ENCODE measurements at regions not wholly inside any gene's neighbourhood (a gene's known extent, or its start where the extent isn't known, plus 50 kb on each side); places are given as distances from the start of the nearest gene placed in this dataset.

- Histone ChIP-seq H3K27ac (no peak overlapping the region), H3K4me1 (ENCODE audit: control insufficient read depth in 1 of 2, insufficient read depth in 1 of 2, low read depth in 1 of 2, low read length in 1 of 2) (no peaks in the 10 kb centered on the region), H3K36me3 (no peaks in the 10 kb centered on the region), H3K9me3 (no peaks in the 10 kb centered on the region), H3K4me3 (ENCODE audit: low read depth in 1 of 2, low read length in 1 of 2) (no peak overlapping the region), H3K27me3 (no peaks in the 10 kb centered on the region)
- no peak for TF ChIP-seq CTCF (IDR thresholded peaks at IDR 0.05)
Measured at GRCh38 chr16:52002026-52002425, 544.9 kb downstream of the TOX3 start.

GRCh38 chr16:51996516-51996915 lies 550.4 kb downstream of the TOX3 start:
- no peak for TF ChIP-seq CTCF (IDR thresholded peaks at IDR 0.05)
- Histone ChIP-seq H3K36me3 (no peaks in the 10 kb centered on the region), H3K27me3 (no peaks in the 10 kb centered on the region), H3K9me3 (no peaks in the 10 kb centered on the region), H3K4me3 (ENCODE audit: low read depth in 1 of 2, low read length in 1 of 2) (no peak overlapping the region), H3K4me1 (ENCODE audit: control insufficient read depth in 1 of 2, insufficient read depth in 1 of 2, low read depth in 1 of 2, low read length in 1 of 2) (no peaks in the 10 kb centered on the region), H3K27ac (no peak overlapping the region)

- no peak for TF ChIP-seq CTCF (IDR thresholded peaks at IDR 0.05)
- Histone ChIP-seq H3K27me3 (no peaks in the 10 kb centered on the region), H3K4me3 (ENCODE audit: low read depth in 1 of 2, low read length in 1 of 2) (no peak overlapping the region), H3K4me1 (ENCODE audit: control insufficient read depth in 1 of 2, insufficient read depth in 1 of 2, low read depth in 1 of 2, low read length in 1 of 2) (no peaks in the 10 kb centered on the region), H3K27ac (no peak overlapping the region), H3K9me3 (no peaks in the 10 kb centered on the region), H3K36me3 (no peaks in the 10 kb centered on the region)
Measured at GRCh38 chr16:51994597-51994996, 552.3 kb downstream of the TOX3 start.

- H3K27ac ChIP-seq: no peak overlapping the region
- no peaks in the 10 kb centered on the region for H3K27me3 ChIP-seq
- no peaks in the 10 kb centered on the region for H3K9me3 ChIP-seq
- H3K4me1 ChIP-seq (ENCODE audit: control insufficient read depth in 1 of 2, insufficient read depth in 1 of 2, low read depth in 1 of 2, low read length in 1 of 2): no peaks in the 10 kb centered on the region
- H3K36me3 ChIP-seq: no peaks in the 10 kb centered on the region
- no peak overlapping the region for H3K4me3 ChIP-seq (ENCODE audit: low read depth in 1 of 2, low read length in 1 of 2)
- TF ChIP-seq CTCF (IDR thresholded peaks at IDR 0.05): no peak
Measured at GRCh38 chr16:51989637-51990230, 557.2 kb downstream of the TOX3 start.

GRCh38 chr16:51988977-51989376 lies 558.0 kb downstream of the TOX3 start:
- H3K4me3 ChIP-seq (ENCODE audit: low read depth in 1 of 2, low read length in 1 of 2): no peak overlapping the region
- H3K4me1 ChIP-seq (ENCODE audit: control insufficient read depth in 1 of 2, insufficient read depth in 1 of 2, low read depth in 1 of 2, low read length in 1 of 2): no peaks in the 10 kb centered on the region
- no peaks in the 10 kb centered on the region for H3K36me3 ChIP-seq
- no peak overlapping the region for H3K27ac ChIP-seq
- H3K27me3 ChIP-seq: no peaks in the 10 kb centered on the region
- TF ChIP-seq CTCF (IDR thresholded peaks at IDR 0.05): no peak
- no peaks in the 10 kb centered on the region for H3K9me3 ChIP-seq

- Histone ChIP-seq H3K9me3 (no peaks in the 10 kb centered on the region), H3K4me3 (ENCODE audit: low read depth in 1 of 2, low read length in 1 of 2) (no peak overlapping the region), H3K4me1 (ENCODE audit: control insufficient read depth in 1 of 2, insufficient read depth in 1 of 2, low read depth in 1 of 2, low read length in 1 of 2) (no peaks in the 10 kb centered on the region), H3K27ac (no peak overlapping the region), H3K27me3 (no peaks in the 10 kb centered on the region), H3K36me3 (no peaks in the 10 kb centered on the region)
- TF ChIP-seq CTCF (IDR thresholded peaks at IDR 0.05): no peak
Measured at GRCh38 chr16:51987519-51987918, 559.4 kb downstream of the TOX3 start.
